CD14-positive monocyte (primary cell): ENCODE measurements at regions not wholly inside any gene's neighbourhood (a gene's known extent, or its start where the extent isn't known, plus 50 kb on each side); places are given as distances from the start of the nearest gene placed in this dataset.

ENCODE experiments used
- DNase-seq, 3 donors: peaks; one replicate each; pipeline ENCODE4 v3.0.0-alpha.2; 2011 to 2022
- H2AFZ ChIP-seq: 2 replicates; pipeline ENCODE4 v1.6.0; 2012; ENCODE audit warnings: mild to moderate bottlenecking, low read depth, low read length, inconsistent platforms; ENCODE audit not compliant: insufficient read depth, poor library complexity, severe bottlenecking
- H3K27ac ChIP-seq, 2 donors: 1 replicate in 1 of 2; 2 replicates in 1 of 2; pipeline ENCODE4 v1.5.1; 2012 to 2013; ENCODE audit warnings: low read length in 2 of 2, control low read depth in 1 of 2, inconsistent platforms in 1 of 2, low read depth in 1 of 2, mild to moderate bottlenecking in 1 of 2
- H3K27me3 ChIP-seq, 2 donors: one replicate each; pipeline versions ENCODE4 v1.6.0 to v1.6.1; 2011 to 2013; ENCODE audit warnings: low read length in 2 of 2; ENCODE audit not compliant: control insufficient read depth in 2 of 2, insufficient read depth in 2 of 2
- H3K36me3 ChIP-seq, 2 donors: replicated peaks in 1 of 2; 1 replicate in 1 of 2; 2 replicates in 1 of 2; pipeline versions ENCODE4 v1.5.1 to v1.6.1; 2012 to 2013; ENCODE audit warnings: low read length in 2 of 2, control low read depth in 1 of 2, inconsistent platforms in 1 of 2, mild to moderate bottlenecking in 1 of 2; ENCODE audit not compliant: insufficient read depth in 2 of 2, control insufficient read depth in 1 of 2
- H3K4me1 ChIP-seq, 2 donors: 1 replicate in 1 of 2; 2 replicates in 1 of 2; pipeline versions ENCODE4 v1.5.1 to v1.6.1; 2012 to 2013; ENCODE audit warnings: low read length in 2 of 2, control low read depth in 1 of 2, inconsistent platforms in 1 of 2, mild to moderate bottlenecking in 1 of 2, moderate library complexity in 1 of 2; ENCODE audit not compliant: insufficient read depth in 2 of 2, control insufficient read depth in 1 of 2
- H3K4me2 ChIP-seq: replicated peaks from 2 replicates; pipeline ENCODE3; 2012; ENCODE audit warnings: low read length, moderate library complexity, mild to moderate bottlenecking; ENCODE audit not compliant: poor library complexity, severe bottlenecking; ENCODE audit errors: extremely low read depth
- H3K4me3 ChIP-seq, 3 experiments: fragments of 200-600 bp in 1 of 3; sonication (generic) in 1 of 3; replicated peaks in 1 of 3; 1 replicate in 2 of 3; 2 replicates in 1 of 3; pipeline ENCODE4 v1.5.1; 2011 to 2013; ENCODE audit warnings: low read length in 3 of 3, mild to moderate bottlenecking in 3 of 3, control low read depth in 2 of 3, low read depth in 2 of 3, inconsistent platforms in 1 of 3, moderate library complexity in 1 of 3
- H3K79me2 ChIP-seq: 2 replicates; pipeline ENCODE4 v1.6.0; 2012; ENCODE audit warnings: mild to moderate bottlenecking, control low read depth, inconsistent platforms, low read length, moderate library complexity; ENCODE audit not compliant: insufficient read depth
- H3K9ac ChIP-seq: 2 replicates; pipeline ENCODE4 v1.6.0; 2017; ENCODE audit warnings: low read length, mild to moderate bottlenecking; ENCODE audit not compliant: insufficient read depth, poor library complexity, severe bottlenecking
- H3K9me3 ChIP-seq, 2 donors: replicated peaks in 1 of 2; 1 replicate in 1 of 2; 2 replicates in 1 of 2; pipeline versions ENCODE4 v1.5.1 to v1.6.1; 2012 to 2013; ENCODE audit warnings: low read length in 2 of 2, control low read depth in 1 of 2; ENCODE audit not compliant: control insufficient read depth in 1 of 2, insufficient read depth in 1 of 2
- H4K20me1 ChIP-seq: 2 replicates; pipeline ENCODE4 v1.6.0; 2012; ENCODE audit warnings: mild to moderate bottlenecking, low read length, control low read depth, moderate library complexity; ENCODE audit not compliant: insufficient read depth
- H3K27ac Mint-ChIP-seq, 7 donors: one replicate each; pipeline ENCODE4 v1.8.0; 2020; ENCODE audit warnings: mild to moderate bottlenecking in 7 of 7, mixed read lengths in 7 of 7, moderate library complexity in 6 of 7, inconsistent platforms in 2 of 7
- H3K27me3 Mint-ChIP-seq, 3 donors: one replicate each; pipeline ENCODE4 v1.8.0; 2021 to 2022; ENCODE audit warnings: low read depth in 3 of 3, mild to moderate bottlenecking in 3 of 3, mixed read lengths in 3 of 3, moderate library complexity in 3 of 3, inconsistent platforms in 1 of 3
- H3K36me3 Mint-ChIP-seq, 2 donors: one replicate each; pipeline ENCODE4 v1.8.0; 2020; ENCODE audit warnings: mixed read lengths in 2 of 2, inconsistent platforms in 1 of 2, mild to moderate bottlenecking in 1 of 2
- H3K4me1 Mint-ChIP-seq: one replicate; pipeline ENCODE4 v1.8.0; 2020; ENCODE audit warnings: mild to moderate bottlenecking, mixed read lengths
- H3K4me3 Mint-ChIP-seq, 2 donors: one replicate each; pipeline ENCODE4 v1.8.0; 2020; ENCODE audit warnings: mild to moderate bottlenecking in 2 of 2, mixed read lengths in 2 of 2, moderate library complexity in 1 of 2
- H3K9me3 Mint-ChIP-seq, 7 donors: one replicate each; pipeline ENCODE4 v1.8.0; 2020 to 2022; ENCODE audit warnings: mixed read lengths in 7 of 7, mild to moderate bottlenecking in 6 of 7, moderate library complexity in 6 of 7, inconsistent platforms in 2 of 7
- WGBS: methylation state at CpG from one replicate; pipeline ENCODE4 v1.1.5; 2013; ENCODE audit warnings: missing lambda C conversion rate; ENCODE audit not compliant: insufficient coverage; 5-methylcytosine and 5-hydroxymethylcytosine counted together
- intact Hi-C, 2 donors: fragments of 100-400 bp; cut with micrococcal nuclease; formaldehyde crosslinking; loops; one replicate each; pipeline versions ENCODE4 v1.15.0 to v1.15.1; 2023
- TF ChIP-seq, protein P1 (sequence below): fragments of 200-600 bp; IDR thresholded peaks from one replicate; pipeline ENCODE4 v1.8.0; 2022; ENCODE audit warnings: antibody characterized with exemption, mild to moderate bottlenecking

DNA sequence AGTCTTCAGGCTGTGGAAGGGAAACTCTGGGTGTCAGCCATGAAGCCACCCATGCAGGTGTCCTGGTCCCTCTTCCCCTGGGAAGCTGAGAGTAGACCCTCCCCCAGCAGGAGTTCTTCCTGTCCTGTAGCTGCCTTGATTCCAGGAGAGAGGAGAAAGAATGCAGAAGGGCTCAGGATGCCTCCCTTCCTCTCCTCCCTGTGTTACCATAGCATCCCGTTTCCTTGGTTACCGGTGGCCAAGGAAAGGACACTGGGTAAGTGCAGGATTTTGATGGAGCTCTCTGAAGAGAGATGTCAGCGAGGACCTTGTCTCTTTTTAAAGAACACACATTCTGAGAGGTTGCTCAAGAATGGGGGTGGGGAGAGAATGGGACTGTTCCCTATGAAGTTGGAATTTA lies 304.1 kb upstream of the N4BP1 start:
- no peaks in the 10 kb centered on the region for H3K4me1 ChIP-seq
- no peak overlapping the region for H3K4me2 ChIP-seq
- TF ChIP-seq, protein P1, sequence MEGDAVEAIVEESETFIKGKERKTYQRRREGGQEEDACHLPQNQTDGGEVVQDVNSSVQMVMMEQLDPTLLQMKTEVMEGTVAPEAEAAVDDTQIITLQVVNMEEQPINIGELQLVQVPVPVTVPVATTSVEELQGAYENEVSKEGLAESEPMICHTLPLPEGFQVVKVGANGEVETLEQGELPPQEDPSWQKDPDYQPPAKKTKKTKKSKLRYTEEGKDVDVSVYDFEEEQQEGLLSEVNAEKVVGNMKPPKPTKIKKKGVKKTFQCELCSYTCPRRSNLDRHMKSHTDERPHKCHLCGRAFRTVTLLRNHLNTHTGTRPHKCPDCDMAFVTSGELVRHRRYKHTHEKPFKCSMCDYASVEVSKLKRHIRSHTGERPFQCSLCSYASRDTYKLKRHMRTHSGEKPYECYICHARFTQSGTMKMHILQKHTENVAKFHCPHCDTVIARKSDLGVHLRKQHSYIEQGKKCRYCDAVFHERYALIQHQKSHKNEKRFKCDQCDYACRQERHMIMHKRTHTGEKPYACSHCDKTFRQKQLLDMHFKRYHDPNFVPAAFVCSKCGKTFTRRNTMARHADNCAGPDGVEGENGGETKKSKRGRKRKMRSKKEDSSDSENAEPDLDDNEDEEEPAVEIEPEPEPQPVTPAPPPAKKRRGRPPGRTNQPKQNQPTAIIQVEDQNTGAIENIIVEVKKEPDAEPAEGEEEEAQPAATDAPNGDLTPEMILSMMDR: no peak
- Mint-ChIP-seq H3K27me3 (peaks cover 0 to 6% (median 2%) of the 10 kb centered on the region in 3 donors), H3K4me3 (no peak overlapping the region), H3K36me3 (no peaks in the 10 kb centered on the region), H3K27ac (no peak overlapping the region), H3K4me1 (no peaks in the 10 kb centered on the region), H3K9me3 (peaks cover 0 to 3% (median 1%) of the 10 kb centered on the region in 7 donors)
- no peaks in the 10 kb centered on the region for H3K27me3 ChIP-seq
- no peaks in the 10 kb centered on the region for H3K9me3 ChIP-seq
- no peaks in the 10 kb centered on the region for H3K36me3 ChIP-seq
- H3K79me2 ChIP-seq: no peaks in the 10 kb centered on the region
- H2AFZ ChIP-seq: no peak overlapping the region
- no peak overlapping the region for H3K27ac ChIP-seq
- no CpG with 5 or more reads among the region's 3 CpGs for WGBS
- intact Hi-C loops: no loop called here
- H4K20me1 ChIP-seq: no peaks in the 10 kb centered on the region
- no peak for DNase-seq
- no peak overlapping the region for H3K4me3 ChIP-seq
- no peak overlapping the region for H3K9ac ChIP-seq

DNA sequence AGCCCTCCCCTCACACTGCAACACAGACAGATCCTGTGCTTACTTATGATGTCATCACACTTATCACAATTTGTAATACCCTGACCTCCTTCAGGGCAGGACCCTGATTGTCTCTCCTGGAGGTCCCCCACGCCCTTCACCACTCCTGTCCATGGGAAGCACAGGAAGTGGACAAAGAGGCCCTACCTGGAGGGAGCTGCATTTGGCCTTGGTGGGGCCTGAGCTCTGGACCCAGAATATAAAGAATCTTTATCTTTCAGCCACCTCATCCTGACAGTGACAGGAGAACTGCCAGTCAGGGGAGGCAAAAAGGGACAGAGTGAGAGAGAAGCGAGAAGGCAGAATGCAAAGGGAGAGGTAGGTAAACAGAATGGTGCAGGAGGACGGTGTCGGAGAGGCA lies 303.4 kb upstream of the N4BP1 start:
- Mint-ChIP-seq H3K27me3 (peaks cover 0 to 6% (median 2%) of the 10 kb centered on the region in 3 donors), H3K4me3 (no peak overlapping the region), H3K27ac (no peak overlapping the region), H3K36me3 (no peaks in the 10 kb centered on the region), H3K4me1 (no peaks in the 10 kb centered on the region), H3K9me3 (peaks cover 0 to 3% (median 0%) of the 10 kb centered on the region in 7 donors)
- no peaks in the 10 kb centered on the region for H3K36me3 ChIP-seq
- H3K4me3 ChIP-seq: no peak overlapping the region
- H3K27ac ChIP-seq: no peak overlapping the region
- WGBS: 77% methylated on average over 4 of the region's 4 CpGs
- H3K27me3 ChIP-seq: no peaks in the 10 kb centered on the region
- DNase-seq: no peak
- TF ChIP-seq, protein P1: no peak
- H3K9me3 ChIP-seq: no peaks in the 10 kb centered on the region
- H2AFZ ChIP-seq: no peak overlapping the region
- H3K79me2 ChIP-seq: no peaks in the 10 kb centered on the region
- H3K4me2 ChIP-seq: no peak overlapping the region
- H4K20me1 ChIP-seq: no peaks in the 10 kb centered on the region
- no peaks in the 10 kb centered on the region for H3K4me1 ChIP-seq
- intact Hi-C loops: no loop called here
- H3K9ac ChIP-seq: no peak overlapping the region
